ENCODE measurements at regions not wholly inside any gene's neighbourhood (a gene's known extent, or its start where the extent isn't known, plus 50 kb on each side); places are given as distances from the start of the nearest gene placed in this dataset.

GRCh38 chr6:99130897-99131873, 183.4 kb upstream of the FBXL4 start:
- no peaks in the 10 kb centered on the region for H3K36me3 ChIP-seq (ENCODE audit: control insufficient read depth in 1 of 2, insufficient read depth in 2 of 2, low read length in 2 of 2)

More at GRCh38 chr6:99130897-99131873, 183.4 kb upstream of the FBXL4 start:
- no peak for ATAC-seq
- no TSS peak for BruUV-seq (replicated peaks)
- Histone ChIP-seq H3K9ac (ENCODE audit: low read length) (no peak overlapping the region), H4K20me1 (ENCODE audit: insufficient read depth) (no peaks in the 10 kb centered on the region), H3K9me2 (ENCODE audit: insufficient read depth) (no peaks in the 10 kb centered on the region), H3K79me2 (ENCODE audit: insufficient read depth, low read length) (no peaks in the 10 kb centered on the region), H3K4me1 (ENCODE audit: control insufficient read depth in 1 of 2, insufficient read depth in 2 of 2, low read length in 2 of 2) (no peaks in the 10 kb centered on the region), H3K4me3 (replicated peaks in 1 of 2; ENCODE audit: low read depth in 1 of 2, low read length in 2 of 2) (no peak overlapping the region), H2AFZ (ENCODE audit: low read depth, low read length, poor library complexity, severe bottlenecking) (no peak overlapping the region), H3K4me2 (ENCODE audit: low read length) (no peak overlapping the region), H3K27me3 (ENCODE audit: insufficient read depth, low read length) (no peaks in the 10 kb centered on the region; the same call in 1 of the 2 replicates), H3K9me3 (ENCODE audit: control insufficient read depth in 1 of 2, insufficient read depth in 1 of 2, low read depth in 1 of 2, low read length in 2 of 2) (no peaks in the 10 kb centered on the region), H3K27ac (ENCODE audit: low read depth, low read length) (no peak overlapping the region)
- no peak for DNase-seq (ENCODE audit: low read depth, low spot score)
- ChIA-PET RAD21 (ENCODE audit: low non-redundant PET in 1 of 2, low total read pairs in 2 of 2, uncharacterized antibody in 2 of 2, unreplicated experiment in 2 of 2) (no interaction called here), CTCF (no interaction called here), POLR2A (no interaction called here)
- TF ChIP-seq CTCF (IDR thresholded peaks at IDR 0.05 in 2 of 3, conservative IDR thresholded peaks at IDR 0.05 in 1 of 3; ENCODE audit: borderline replicate concordance in 1 of 3, insufficient read depth in 1 of 3, low read depth in 2 of 3, low read length in 2 of 3) = 0 out of 6 replicates have a peak, but pooled peaks of 1 of the 3 experiments have one; percentile 15
- TF ChIP-seq SRF (IDR thresholded peaks at IDR 0.05; ENCODE audit: low read depth) = no peak
- TF ChIP-seq RAD21 (IDR thresholded peaks at IDR 0.05; ENCODE audit: low read depth) = peak; percentile 23; the same call in 1 of the 2 replicates
- intact Hi-C loops (cut with micrococcal nuclease) = no loop called here

Measured in HCT116 (cell line).